Fibroblast of pulmonary artery (primary cell): ENCODE measurements at regions not wholly inside any gene's neighbourhood (a gene's known extent, or its start where the extent isn't known, plus 50 kb on each side); places are given as distances from the start of the nearest gene placed in this dataset.

ENCODE experiments used
- DNase-seq: peaks from one replicate; pipeline ENCODE4 v3.0.0-alpha.2; 2010; ENCODE audit warnings: low read depth
- H3K4me3 ChIP-seq: replicated peaks from 2 replicates; pipeline ENCODE4 v1.5.1; 2011; ENCODE audit warnings: low read depth, mild to moderate bottlenecking, control low read depth, low read length, moderate library complexity
- TF ChIP-seq, protein P1 (sequence below): IDR thresholded peaks from 2 replicates; pipeline ENCODE4 v1.5.1; 2011; ENCODE audit warnings: mild to moderate bottlenecking, control low read depth, low read length, inconsistent platforms; ENCODE audit errors: missing control alignments

- DNase-seq = no peak
- TF ChIP-seq, protein P1, sequence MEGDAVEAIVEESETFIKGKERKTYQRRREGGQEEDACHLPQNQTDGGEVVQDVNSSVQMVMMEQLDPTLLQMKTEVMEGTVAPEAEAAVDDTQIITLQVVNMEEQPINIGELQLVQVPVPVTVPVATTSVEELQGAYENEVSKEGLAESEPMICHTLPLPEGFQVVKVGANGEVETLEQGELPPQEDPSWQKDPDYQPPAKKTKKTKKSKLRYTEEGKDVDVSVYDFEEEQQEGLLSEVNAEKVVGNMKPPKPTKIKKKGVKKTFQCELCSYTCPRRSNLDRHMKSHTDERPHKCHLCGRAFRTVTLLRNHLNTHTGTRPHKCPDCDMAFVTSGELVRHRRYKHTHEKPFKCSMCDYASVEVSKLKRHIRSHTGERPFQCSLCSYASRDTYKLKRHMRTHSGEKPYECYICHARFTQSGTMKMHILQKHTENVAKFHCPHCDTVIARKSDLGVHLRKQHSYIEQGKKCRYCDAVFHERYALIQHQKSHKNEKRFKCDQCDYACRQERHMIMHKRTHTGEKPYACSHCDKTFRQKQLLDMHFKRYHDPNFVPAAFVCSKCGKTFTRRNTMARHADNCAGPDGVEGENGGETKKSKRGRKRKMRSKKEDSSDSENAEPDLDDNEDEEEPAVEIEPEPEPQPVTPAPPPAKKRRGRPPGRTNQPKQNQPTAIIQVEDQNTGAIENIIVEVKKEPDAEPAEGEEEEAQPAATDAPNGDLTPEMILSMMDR = no peak
- H3K4me3 ChIP-seq = no peak overlapping the region
These were observed 80.2 kb downstream of the TMEM47 start for GRCh38 chrX:34576864-34577263.

GRCh38 chrX:34565981-34566380, 91.1 kb downstream of the TMEM47 start:
- DNase-seq = no peak
- no peak overlapping the region for H3K4me3 ChIP-seq
- TF ChIP-seq, protein P1 = no peak

- peak; percentile 2 for DNase-seq
- TF ChIP-seq, protein P1 = no peak
- no peak overlapping the region for H3K4me3 ChIP-seq
These were observed 93.3 kb downstream of the TMEM47 start for GRCh38 chrX:34563804-34564203.

DNA sequence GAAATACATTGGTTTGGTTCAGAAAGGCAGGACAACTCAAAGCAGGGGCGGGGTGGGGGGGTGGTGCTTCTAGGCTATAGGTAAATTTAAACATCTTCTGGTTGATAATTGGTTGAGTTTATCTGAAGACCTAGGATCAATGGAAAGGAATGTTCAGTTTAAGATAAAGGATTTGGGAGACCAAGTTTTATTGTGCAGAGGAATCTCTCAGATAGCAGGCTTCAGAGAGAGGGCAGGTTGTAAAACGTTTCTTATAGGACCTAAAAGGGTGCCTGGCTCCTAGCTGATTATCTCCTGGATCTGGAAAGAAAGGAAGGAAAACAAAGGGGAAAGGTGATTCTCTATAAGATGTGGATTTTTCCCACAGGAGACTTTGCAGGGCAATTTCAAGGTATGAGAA, 94.0 kb downstream of the TMEM47 start:
- TF ChIP-seq, protein P1 = no peak
- H3K4me3 ChIP-seq = no peak overlapping the region
- DNase-seq = no peak

GRCh38 chrX:34562006-34562405, 95.1 kb downstream of the TMEM47 start:
- TF ChIP-seq, protein P1 = no peak
- no peak overlapping the region for H3K4me3 ChIP-seq
- DNase-seq = peak; percentile 3

DNA sequence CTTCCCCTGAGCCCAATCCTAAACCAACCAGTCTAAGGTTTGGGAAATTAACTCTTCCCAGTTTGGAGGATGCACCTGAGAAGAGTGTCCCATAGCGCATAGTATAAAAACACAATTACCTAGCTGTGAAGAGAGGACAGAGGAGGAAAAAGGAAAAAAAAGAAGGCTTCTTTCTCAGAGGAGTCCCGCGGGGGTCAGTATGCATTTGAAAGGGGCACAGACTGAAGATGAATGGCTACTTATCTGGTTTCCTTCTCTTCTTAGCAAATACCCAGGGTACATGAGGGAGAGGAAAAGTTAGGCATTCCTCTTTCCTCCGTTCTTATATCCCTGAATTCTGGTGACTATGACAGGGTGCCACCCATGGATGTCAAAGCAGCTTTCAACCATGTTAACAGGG, 96.9 kb downstream of the TMEM47 start:
- no peak for DNase-seq
- TF ChIP-seq, protein P1 = no peak
- H3K4me3 ChIP-seq = no peak overlapping the region

DNA sequence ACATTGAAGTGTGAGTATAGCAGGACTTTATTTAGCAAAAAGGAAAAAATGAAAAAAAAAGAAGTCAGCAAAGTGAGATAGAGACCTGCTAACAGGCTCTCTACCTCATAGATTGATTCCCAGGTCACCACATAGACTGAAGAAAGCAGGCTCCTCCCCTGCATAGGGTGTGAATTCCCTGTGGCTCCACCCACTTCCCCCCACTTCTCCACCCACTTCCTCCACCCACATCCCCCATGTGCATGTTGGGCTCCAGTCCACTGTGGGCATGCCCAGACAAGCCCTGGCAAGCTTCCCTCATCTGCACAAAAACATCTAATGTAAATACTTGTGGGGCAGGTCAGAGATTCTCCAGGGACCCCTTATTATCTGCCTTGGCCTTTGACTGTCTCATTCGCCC, 97.8 kb downstream of the TMEM47 start:
- TF ChIP-seq, protein P1 = no peak
- peak; percentile 41 for DNase-seq
- no peak overlapping the region for H3K4me3 ChIP-seq
